Common myeloid progenitor, CD34-positive (primary cell): ENCODE measurements at regions not wholly inside any gene's neighbourhood (a gene's known extent, or its start where the extent isn't known, plus 50 kb on each side); places are given as distances from the start of the nearest gene placed in this dataset.

Experiments
- CTCF ChIA-PET: fragments of 350-600 bp; sonication (Branson Sonifier 250); formaldehyde crosslinking; loops from one replicate; lab custom pipeline; 2021; ENCODE audit warnings: antibody characterized with exemption; lab: Charles Lee
- POLR2A ChIA-PET: fragments of 350-600 bp; sonication (Branson Sonifier 250); formaldehyde crosslinking; loops from one replicate; lab custom pipeline; 2021; ENCODE audit warnings: antibody characterized with exemption; lab: Charles Lee
- DNase-seq, 3 donors: peaks; one replicate each; pipeline versions ENCODE4 v3.0.0 to v3.0.0-alpha.2; 2013
- H3K27ac ChIP-seq, 2 experiments: 1 replicate in 1 of 2; 2 replicates in 1 of 2; pipeline ENCODE4 v1.7.0; 2013; ENCODE audit warnings: inconsistent platforms in 2 of 2, low read length in 2 of 2, mild to moderate bottlenecking in 2 of 2, low read depth in 1 of 2, moderate library complexity in 1 of 2; ENCODE audit not compliant: severe bottlenecking in 2 of 2, insufficient read depth in 1 of 2, poor library complexity in 1 of 2
- H3K27me3 ChIP-seq, 5 experiments: replicated peaks in 2 of 5; 1 replicate in 3 of 5; 2 replicates in 2 of 5; pipeline versions ENCODE4 v1.6.1 to v1.7.0; 2013; ENCODE audit warnings: low read length in 4 of 5, mild to moderate bottlenecking in 2 of 5, moderate library complexity in 2 of 5, inconsistent platforms in 1 of 5; ENCODE audit not compliant: insufficient read depth in 5 of 5, control insufficient read depth in 4 of 5
- H3K36me3 ChIP-seq, 4 experiments: 1 replicate in 2 of 4; 2 replicates in 2 of 4; pipeline versions ENCODE4 v1.6.1 to v1.7.0; 2013; ENCODE audit warnings: low read length in 3 of 4, control low read depth in 1 of 4, mild to moderate bottlenecking in 1 of 4; ENCODE audit not compliant: control insufficient read depth in 4 of 4, insufficient read depth in 4 of 4
- H3K4me1 ChIP-seq, 4 experiments: 1 replicate in 3 of 4; 2 replicates in 1 of 4; pipeline versions ENCODE4 v1.6.1 to v1.7.1; 2013; ENCODE audit warnings: low read length in 3 of 4, mild to moderate bottlenecking in 3 of 4, control low read depth in 1 of 4, inconsistent platforms in 1 of 4, moderate library complexity in 1 of 4; ENCODE audit not compliant: control insufficient read depth in 4 of 4, insufficient read depth in 4 of 4; ENCODE audit errors: control extremely low read depth in 1 of 4
- H3K4me3 ChIP-seq, 7 experiments: 1 replicate in 4 of 7; 2 replicates in 3 of 7; pipeline versions ENCODE4 v1.5.1 to v1.7.0; 2013; ENCODE audit warnings: mild to moderate bottlenecking in 7 of 7, low read length in 6 of 7, moderate library complexity in 6 of 7, inconsistent platforms in 2 of 7, low read depth in 2 of 7, control low read depth in 1 of 7; ENCODE audit not compliant: insufficient read depth in 4 of 7, control insufficient read depth in 1 of 7; ENCODE audit errors: extremely low read depth in 1 of 7
- H3K9me3 ChIP-seq, 5 experiments: 1 replicate in 4 of 5; 2 replicates in 1 of 5; pipeline versions ENCODE4 v1.6.1 to v1.7.1; 2013; ENCODE audit warnings: low read length in 4 of 5, mild to moderate bottlenecking in 2 of 5, inconsistent platforms in 1 of 5, low read depth in 1 of 5, moderate library complexity in 1 of 5; ENCODE audit not compliant: control insufficient read depth in 4 of 5, insufficient read depth in 2 of 5; ENCODE audit errors: control extremely low read depth in 1 of 5
- WGBS: methylation state at CpG from one replicate; pipeline ENCODE4 v1.1.5; 2013; ENCODE audit not compliant: insufficient coverage; 5-methylcytosine and 5-hydroxymethylcytosine counted together

DNA sequence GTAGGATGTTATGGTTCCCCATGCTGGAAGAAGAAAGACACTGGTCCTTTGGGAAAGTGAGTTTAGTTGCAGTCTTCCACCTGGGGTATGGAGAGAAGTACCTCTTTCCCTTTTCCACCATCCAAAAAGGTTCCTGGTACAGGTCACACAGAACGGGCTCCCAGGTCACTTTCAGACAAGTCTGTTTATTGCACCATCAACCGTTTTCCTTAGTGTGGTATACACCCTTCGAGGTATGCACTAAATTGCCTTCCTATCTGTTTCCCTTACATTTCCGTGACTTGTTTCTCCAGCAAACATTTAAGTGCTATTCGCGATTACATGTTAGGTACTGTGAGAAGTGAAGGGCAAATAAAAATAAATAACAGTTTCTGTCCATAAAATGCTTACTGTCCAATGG lies 185.1 kb downstream of the ARL4A start:
- H3K27me3 ChIP-seq, result no peaks in the 10 kb centered on the region
- POLR2A ChIA-PET, result no interaction called here

GRCh38 chr7:12873571-12873970 lies 186.1 kb downstream of the ARL4A start:
- WGBS, result 100% methylated on average over 1 of the region's 3 CpGs
- Histone ChIP-seq H3K4me3 (no peak overlapping the region), H3K27me3 (no peaks in the 10 kb centered on the region), H3K36me3 (no peaks in the 10 kb centered on the region), H3K4me1 (no peaks in the 10 kb centered on the region), H3K27ac (no peak overlapping the region), H3K9me3 (no peaks in the 10 kb centered on the region)
- DNase-seq, result no peak
- POLR2A ChIA-PET, result no interaction called here
- CTCF ChIA-PET, result interaction anchor here (0.9 to 1.5 kb wide), 3 partner anchors 10 to 139 kb away, joined by 3 read pairs; no protein-coding TSS in a partner anchor

More for the DNA sequence above, 185.1 kb downstream of the ARL4A start:
- H3K36me3 ChIP-seq, result no peaks in the 10 kb centered on the region
- WGBS, result 95% methylated on average over 3 of the region's 6 CpGs
- no peak for DNase-seq
- H3K4me3 ChIP-seq, result no peak overlapping the region
- CTCF ChIA-PET, result interaction anchor here (0.9 to 1.2 kb wide), 2 partner anchors 9 to 90 kb away, joined by 3 read pairs; no protein-coding TSS in a partner anchor
- no peaks in the 10 kb centered on the region for H3K9me3 ChIP-seq
- no peak overlapping the region for H3K27ac ChIP-seq
- no peaks in the 10 kb centered on the region for H3K4me1 ChIP-seq

DNA sequence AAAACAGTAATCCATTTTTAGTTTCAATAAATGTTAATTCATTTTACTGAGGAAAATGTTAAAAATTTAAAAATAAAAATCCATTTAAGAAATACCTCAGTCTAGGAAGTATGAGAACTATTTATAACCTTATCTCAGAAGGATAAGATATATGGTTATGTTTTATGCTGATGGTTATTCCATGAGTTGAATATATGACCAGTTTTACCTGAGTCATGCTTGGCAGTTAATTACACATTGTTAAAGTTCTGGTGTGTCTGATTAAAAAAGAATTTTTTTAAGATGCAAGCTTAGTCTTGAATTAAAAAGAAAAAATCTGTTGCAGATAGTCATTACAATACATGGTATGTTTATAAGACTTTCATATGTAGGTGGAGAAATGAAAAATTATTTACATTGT lies 191.7 kb downstream of the ARL4A start:
- no peak overlapping the region for H3K4me3 ChIP-seq
- peak in 2 of 3 donors; percentile 13 to 34 for DNase-seq
- no peaks in the 10 kb centered on the region for H3K4me1 ChIP-seq
- H3K9me3 ChIP-seq, result no peaks in the 10 kb centered on the region
- H3K27me3 ChIP-seq, result no peaks in the 10 kb centered on the region
- CTCF ChIA-PET, result no interaction called here
- POLR2A ChIA-PET, result no interaction called here
- no peaks in the 10 kb centered on the region for H3K36me3 ChIP-seq
- no peak overlapping the region for H3K27ac ChIP-seq

GRCh38 chr7:12881712-12882111 lies 194.3 kb downstream of the ARL4A start:
- no peak overlapping the region for H3K27ac ChIP-seq
- CTCF ChIA-PET, result no interaction called here
- no peaks in the 10 kb centered on the region for H3K4me1 ChIP-seq
- POLR2A ChIA-PET, result no interaction called here
- no peak overlapping the region for H3K4me3 ChIP-seq
- no CpG with 5 or more reads among the region's 2 CpGs for WGBS
- no peaks in the 10 kb centered on the region for H3K36me3 ChIP-seq
- no peaks in the 10 kb centered on the region for H3K27me3 ChIP-seq
- no peaks in the 10 kb centered on the region for H3K9me3 ChIP-seq
- no peak for DNase-seq

DNA sequence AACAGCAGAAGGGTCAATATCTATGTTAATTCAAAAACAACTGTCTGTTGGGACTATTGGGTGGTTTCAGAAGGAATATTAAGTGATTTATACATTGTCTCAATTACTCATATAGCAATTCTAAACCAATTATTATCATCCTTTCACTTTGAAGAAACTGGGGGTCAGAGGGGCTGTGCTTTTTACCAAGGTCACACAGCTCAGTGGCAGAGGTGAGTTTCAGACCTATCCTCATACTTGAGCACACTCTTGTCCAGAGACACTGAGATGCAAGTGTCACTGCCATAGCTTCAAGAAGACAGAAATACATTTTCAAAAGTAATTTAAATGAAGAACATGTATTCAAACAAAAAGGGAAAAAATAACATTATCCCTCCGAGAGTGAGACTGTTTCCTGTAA lies 195.3 kb downstream of the ARL4A start:
- ChIA-PET POLR2A (no interaction called here), CTCF (interaction anchor here (1.1 kb wide), 1 partner anchor 15 kb away, joined by 3 read pairs; no protein-coding TSS in a partner anchor)
- H3K4me1 ChIP-seq, result no peaks in the 10 kb centered on the region
- WGBS, result no CpG with 5 or more reads among the region's 1 CpG
- H3K36me3 ChIP-seq, result no peaks in the 10 kb centered on the region
- H3K9me3 ChIP-seq, result no peaks in the 10 kb centered on the region
- H3K27ac ChIP-seq, result no peak overlapping the region
- no peak for DNase-seq
- H3K4me3 ChIP-seq, result no peak overlapping the region
- no peaks in the 10 kb centered on the region for H3K27me3 ChIP-seq

DNA sequence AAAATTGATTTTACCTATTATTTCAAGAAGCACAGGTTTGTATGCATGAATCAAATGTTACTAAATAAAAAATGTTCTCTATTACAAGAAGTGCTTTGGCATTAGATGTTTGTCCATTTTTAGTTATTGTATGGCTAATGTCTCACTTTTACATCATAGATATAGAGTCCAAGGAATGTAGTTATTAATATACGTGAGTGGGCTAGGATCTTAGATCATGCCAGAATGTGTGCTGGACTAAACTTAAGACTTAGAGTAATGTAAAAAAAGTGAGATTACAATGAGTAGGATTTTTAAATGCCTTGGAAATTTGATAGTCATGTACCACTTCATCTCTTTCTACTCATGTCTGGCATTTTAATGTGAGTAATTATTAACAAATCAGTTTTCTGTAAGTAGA lies 196.6 kb downstream of the ARL4A start:
- Histone ChIP-seq H3K27me3 (no peaks in the 10 kb centered on the region), H3K27ac (no peak overlapping the region), H3K36me3 (no peaks in the 10 kb centered on the region), H3K4me3 (no peak overlapping the region), H3K4me1 (no peaks in the 10 kb centered on the region), H3K9me3 (no peaks in the 10 kb centered on the region)
- DNase-seq, result no peak
- WGBS, result no CpG with 5 or more reads among the region's 1 CpG
- POLR2A ChIA-PET, result no interaction called here
- CTCF ChIA-PET, result interaction anchor here (1.1 kb wide), 1 partner anchor 14 kb away, joined by 3 read pairs; no protein-coding TSS in a partner anchor

DNA sequence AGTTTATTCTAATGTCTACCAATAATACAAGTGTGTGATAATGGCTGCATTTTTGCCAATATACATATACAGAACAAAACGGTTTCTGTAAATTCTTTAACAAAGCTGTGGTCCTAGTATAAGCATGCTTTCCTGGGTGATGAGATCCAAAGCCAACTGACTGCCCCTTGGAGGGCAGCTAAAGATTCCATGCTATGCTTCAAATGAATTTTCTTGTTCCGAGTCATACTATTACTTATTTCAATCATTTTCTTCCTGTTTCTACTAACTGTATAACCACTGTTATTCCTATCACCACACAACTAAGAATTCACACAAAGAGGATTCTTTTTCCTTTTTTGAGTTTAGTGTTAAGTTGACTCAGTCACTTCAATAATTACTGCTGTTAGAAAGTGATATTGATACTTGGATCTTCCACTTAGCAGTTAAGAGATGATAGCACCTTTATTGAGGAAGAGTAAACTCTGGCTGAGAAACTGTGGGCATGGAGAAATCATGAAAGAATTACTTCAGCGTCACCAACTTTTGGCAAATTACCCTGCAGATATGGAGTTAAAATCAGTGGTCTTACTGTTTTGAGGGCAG lies 197.5 kb downstream of the ARL4A start:
- Histone ChIP-seq H3K27me3 (no peaks in the 10 kb centered on the region), H3K36me3 (no peaks in the 10 kb centered on the region), H3K27ac (no peak overlapping the region), H3K4me1 (no peaks in the 10 kb centered on the region), H3K4me3 (no peak overlapping the region), H3K9me3 (no peaks in the 10 kb centered on the region)
- POLR2A ChIA-PET, result no interaction called here
- WGBS, result 80% methylated on average over 2 of the region's 3 CpGs
- DNase-seq, result no peak
- CTCF ChIA-PET, result no interaction called here
